Left colon (tissue), 2 donors: ENCODE measurements at regions not wholly inside any gene's neighbourhood (a gene's known extent, or its start where the extent isn't known, plus 50 kb on each side); places are given as distances from the start of the nearest gene placed in this dataset.

ENCODE experiments used
- ATAC-seq: fragments of 200-7000 bp; cut with Tn5 transposase; one replicate; pipeline ENCODE4 v1.9.1; 2020; ENCODE audit warnings: mild to moderate bottlenecking, moderate library complexity
- DNase-seq, 2 donors: peaks; one replicate each; pipeline ENCODE4 v3.0.0-alpha.2; 2020
- intact Hi-C, 2 donors: fragments of 100-400 bp; cut with DNase I in 1 of 2; cut with micrococcal nuclease in 1 of 2; formaldehyde crosslinking; loops; one replicate each; pipeline versions ENCODE4 v1.11.2 to v1.14.0; 2022; cut with DNase I, micrococcal nuclease
- donor health status: DM: no; HTN: no; CAD: no.
- donor health status: DM: yes; HTN: yes; CAD: no.

DNA sequence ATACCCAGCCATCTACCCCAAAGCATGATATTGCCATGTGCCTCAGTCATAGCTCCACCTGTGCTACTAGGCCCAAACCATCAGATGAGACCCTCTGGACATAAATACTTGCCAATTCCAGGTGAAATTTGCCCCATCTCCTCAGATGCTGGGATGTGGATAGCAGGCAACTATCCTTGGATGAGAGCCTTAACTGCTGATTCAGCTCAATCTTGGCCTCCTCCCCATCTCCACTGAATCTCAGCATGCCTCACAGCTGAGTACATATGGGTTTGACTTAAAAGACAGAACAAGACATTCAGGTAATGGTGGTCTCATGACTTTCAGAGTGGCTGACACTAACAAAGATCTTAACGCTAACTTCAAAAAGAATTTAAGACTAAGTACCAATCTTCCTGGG is 50.8 kb upstream of the KLHL13 start:
- intact Hi-C loops: no loop called here
- DNase-seq: no peak
- no peak for ATAC-seq

DNA sequence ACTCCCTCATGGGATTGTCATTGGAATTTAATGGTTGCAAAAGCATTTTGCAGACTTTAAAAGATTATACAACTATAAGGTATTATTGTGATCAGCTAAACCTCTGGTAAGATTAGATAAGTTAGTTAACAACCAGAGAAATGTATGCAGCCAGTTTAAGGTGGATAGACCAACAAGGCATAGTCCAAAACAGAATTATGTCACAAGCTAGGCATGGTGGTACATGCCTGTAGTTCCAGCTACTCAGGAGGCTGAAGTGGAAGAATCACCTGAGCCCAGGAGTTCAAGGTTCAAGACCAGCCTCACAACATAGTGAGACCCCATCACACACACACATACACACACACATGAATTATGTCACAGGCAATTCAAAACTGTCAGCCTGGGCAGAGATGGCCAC is 54.7 kb upstream of the KLHL13 start:
- intact Hi-C loops: no loop called here
- ATAC-seq (peak; percentile 48), DNase-seq (no peak)

DNA sequence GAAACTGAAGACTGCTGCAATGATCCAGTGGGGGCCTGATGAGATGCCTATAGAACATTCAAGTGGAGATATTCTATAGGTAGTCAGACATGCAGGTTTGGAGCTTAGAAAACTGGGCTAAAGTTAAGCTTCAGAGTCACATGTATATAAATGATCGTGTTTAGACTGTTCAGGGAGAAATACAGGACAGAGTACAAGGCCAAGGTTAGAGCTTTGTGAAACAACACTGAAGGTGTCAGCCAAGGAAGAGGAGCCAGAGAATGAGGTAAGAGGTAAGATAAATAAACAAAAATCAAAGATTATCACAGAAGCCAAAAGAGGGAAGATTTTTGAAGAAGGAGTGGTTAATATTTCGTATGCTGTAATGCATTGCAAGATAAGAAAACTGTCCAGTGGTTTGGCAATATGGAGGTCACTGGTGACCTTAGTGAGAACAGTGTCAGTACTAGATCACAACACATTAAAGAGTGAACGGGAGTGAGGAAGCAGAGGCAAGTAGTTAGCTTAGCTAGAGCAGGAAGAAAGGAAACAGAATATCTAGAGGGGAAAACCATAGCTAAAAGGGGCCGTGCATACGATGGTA is 58.0 kb upstream of the KLHL13 start:
- DNase-seq (no peak), ATAC-seq (no peak)
- intact Hi-C loops: no loop called here

DNA sequence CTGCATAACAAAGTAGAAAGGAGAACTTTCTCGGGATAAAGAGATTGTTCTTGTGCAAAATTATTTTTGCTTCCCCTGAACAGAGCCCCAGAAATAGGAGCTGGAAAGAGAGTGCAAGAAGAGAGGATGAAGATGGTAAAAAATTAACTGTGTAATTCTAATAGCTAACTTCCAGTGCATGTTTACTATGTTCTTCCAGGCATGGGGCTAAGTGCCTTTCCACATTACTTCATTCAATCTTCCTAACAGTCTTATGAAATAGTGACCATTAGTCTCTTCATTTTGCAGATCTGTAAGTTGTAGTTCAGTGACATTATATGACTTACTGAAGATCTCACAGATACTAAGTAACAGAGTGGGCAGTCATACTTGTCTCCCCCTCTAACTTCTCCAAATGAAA is 61.1 kb upstream of the KLHL13 start:
- no peak for DNase-seq
- intact Hi-C loops: no loop called here
- ATAC-seq: no peak

DNA sequence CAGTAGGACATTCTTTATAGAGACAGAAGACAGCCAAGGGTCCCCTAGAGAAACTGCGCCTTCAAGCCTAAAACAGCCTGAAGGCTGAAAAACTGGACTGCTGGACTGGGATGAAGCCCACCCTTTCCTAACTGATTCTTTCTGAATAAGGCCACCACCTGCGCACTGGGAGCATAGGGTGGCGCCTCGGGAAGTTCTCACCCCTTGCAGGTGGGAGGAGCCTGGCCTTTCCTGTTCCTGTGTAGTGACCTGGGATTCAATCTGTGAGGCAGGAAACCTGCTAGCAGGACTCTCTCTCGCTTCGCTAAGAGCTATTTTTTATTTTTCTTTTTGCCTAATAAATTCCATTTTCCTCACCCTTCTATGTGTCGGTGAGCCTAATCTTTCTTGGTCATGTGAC is 61.8 kb upstream of the KLHL13 start:
- no peak for ATAC-seq

DNA sequence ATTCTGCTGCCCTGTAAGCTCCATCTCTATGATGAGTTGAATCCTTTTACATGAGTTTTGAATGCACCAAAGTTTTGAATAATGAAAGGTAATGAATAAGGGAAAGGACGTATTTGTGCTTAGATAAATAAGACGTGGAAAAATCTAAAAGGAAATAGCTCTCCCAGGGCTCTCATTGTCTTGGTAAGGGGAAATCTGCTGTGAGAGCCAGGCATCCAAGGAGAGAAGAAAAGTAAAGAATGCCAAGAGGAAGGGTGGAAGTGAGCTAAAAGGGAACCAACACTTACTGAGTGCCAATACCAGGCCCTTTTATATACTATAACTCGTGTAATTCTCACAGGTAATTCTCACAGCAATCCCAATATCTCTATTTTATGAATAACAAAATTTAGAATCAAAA is 62.6 kb upstream of the KLHL13 start:
- no peak for ATAC-seq
- intact Hi-C loops: no loop called here
- DNase-seq: no peak

More for the DNA sequence above, 61.8 kb upstream of the KLHL13 start:
- intact Hi-C loops: no loop called here
- no peak for DNase-seq

DNA sequence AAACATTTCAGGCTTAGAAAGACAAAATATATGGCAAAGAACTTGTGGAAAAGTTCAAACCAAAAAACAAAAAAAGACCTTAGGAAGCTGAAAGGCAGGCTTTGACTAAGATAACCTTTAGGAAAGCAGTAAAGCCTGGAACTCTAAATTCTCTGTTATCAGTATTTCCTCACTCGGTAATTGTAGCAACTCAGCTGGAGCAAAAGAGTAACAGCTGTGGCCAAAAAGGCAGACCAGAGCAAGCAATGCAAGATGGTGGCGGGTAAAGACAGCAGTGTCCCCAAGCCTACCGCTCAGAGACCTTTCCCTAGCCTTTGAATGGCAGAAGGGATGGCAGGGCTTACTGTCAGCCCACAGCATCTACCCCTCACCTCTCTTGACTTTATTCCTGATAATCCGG is 63.1 kb upstream of the KLHL13 start:
- ATAC-seq (no peak), DNase-seq (no peak)
- intact Hi-C loops: no loop called here

DNA sequence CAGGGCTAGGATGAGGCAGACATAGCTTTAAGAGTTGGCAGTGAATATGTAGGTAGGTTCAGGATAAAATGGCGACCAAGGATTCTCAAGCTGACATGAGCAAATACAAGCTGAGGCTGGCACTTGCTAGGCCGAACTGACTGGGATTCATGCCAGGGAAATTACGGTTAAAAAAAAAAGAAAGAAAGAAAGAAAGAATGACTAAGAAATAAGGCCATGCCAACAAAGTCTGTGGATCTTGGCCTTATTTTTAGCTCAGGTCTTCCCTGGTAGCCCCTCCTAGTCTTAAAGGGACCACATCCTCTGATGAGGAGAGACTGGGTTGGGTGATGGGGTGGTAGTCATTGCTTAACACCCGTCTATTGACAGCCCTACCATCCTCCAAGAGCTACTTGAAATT is 64.4 kb upstream of the KLHL13 start:
- ATAC-seq: no peak
- intact Hi-C loops: no loop called here
- no peak for DNase-seq

DNA sequence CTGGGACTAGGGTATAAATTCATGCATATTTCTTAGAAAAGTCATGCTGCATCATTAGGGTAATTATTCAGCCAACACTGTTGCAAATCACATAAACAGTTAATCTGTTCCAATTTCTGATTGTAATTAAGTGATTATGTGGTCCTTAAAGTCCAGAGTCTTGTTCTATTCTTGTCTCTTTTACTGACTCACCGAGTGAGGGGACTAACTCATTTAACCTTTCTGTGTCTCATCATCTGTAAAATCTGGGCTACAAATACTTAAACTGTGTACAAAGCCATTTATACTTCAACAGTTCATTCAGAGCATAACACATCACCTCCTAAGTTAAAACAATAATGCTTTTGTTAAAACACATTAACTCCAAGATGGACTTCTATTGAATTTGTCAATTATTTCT is 65.4 kb upstream of the KLHL13 start:
- ATAC-seq: no peak
- intact Hi-C loops: no loop called here
- no peak for DNase-seq

DNA sequence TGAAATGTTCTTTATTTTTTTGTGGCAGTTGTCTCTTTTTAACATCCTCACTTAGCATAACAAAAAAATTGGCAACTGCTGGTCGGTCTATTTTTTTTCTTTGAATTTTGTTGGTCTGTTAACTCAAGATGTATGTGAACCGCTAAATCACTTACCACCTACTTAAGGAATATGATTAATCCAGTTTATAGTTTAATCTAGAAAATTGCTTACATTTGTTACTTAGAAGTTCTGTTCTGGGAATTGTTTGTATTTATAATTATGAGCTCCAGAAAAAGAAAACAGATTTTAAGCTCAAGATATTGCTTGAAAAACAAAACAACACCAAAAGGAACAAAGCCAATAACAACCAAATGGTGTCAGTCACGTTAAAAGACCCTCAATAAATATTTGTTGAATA is 66.1 kb upstream of the KLHL13 start:
- intact Hi-C loops: no loop called here
- ATAC-seq (no peak), DNase-seq (no peak)

DNA sequence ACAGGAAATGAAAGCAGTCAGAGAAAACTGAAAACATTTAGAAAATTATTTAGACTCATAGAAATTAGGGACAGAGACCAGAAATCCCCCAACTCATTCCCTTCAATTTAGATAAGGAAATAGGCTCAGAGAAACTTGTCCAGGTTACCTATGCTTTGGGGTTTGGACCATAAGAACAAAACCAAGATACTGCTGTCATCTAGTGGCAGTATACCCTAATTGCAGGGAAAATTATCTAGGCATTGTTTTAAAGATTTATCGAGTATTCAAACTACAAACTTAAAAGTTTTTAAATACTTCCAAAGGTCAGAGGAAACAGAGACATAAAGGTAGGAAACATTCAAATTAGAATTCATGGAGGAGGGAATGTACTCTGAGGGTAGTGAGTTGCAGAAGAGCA is 67.0 kb upstream of the KLHL13 start:
- intact Hi-C loops: no loop called here
- ATAC-seq (no peak), DNase-seq (no peak)

DNA sequence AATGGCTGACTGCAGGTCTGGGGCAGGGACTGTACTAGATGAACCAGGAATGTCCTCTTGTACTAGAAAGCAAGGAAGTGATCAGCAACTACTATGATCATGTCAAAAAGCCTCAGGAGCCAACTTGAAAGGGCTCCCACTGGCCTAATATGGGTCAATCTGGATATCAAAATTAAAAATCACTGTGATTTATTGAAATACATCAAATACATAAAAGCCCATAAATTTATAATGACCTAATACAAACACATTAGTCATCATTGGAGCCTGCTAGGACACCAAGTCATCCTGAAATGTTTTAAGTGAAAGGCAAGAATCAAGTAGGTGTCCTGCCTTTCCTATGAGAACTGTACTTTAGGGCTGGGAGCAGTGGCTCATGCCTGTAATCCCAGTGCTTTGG is 70.5 kb upstream of the KLHL13 start:
- intact Hi-C loops: no loop called here
- DNase-seq (no peak), ATAC-seq (no peak)

DNA sequence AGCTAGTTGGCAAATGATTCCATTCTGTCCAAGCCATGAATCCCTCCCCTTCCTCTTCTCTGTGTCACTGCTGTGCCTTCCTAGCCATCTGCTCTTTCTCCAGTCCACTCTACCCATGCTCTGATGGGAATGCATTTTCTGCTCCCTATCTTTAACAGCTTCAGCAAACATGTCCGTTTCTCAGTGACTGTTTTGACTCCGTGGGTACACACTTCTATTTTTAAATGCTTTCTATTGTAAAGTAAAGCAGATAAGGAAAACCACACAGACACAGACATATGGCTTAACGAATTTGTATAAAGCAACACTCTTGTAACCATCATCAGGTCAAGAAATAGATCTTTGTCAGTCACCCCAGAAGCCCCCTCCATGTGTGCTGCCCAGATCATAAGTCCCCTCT is 72.4 kb upstream of the KLHL13 start:
- no peak for ATAC-seq
- intact Hi-C loops: no loop called here
- no peak for DNase-seq

DNA sequence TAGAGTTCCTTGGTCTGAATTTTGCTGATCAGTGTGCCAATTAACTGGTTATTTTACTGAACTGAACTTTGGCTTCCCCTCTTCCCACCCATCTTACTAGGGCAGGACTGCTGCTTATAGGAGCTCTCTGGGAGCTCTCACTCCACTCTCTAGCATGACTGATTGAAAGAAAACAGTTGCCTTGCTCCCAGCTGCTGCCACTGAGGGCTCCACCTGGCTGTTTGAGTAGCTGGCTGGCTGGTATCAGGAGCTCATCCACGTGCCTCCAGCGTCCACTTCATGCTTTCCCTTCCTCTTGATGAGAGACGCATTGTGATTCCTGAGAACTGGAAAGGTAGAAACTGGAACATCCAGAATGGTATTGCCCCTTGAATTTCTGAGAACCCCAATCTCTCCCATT is 73.0 kb upstream of the KLHL13 start:
- DNase-seq (no peak), ATAC-seq (peak; percentile 52)
- intact Hi-C loops: no loop called here

DNA sequence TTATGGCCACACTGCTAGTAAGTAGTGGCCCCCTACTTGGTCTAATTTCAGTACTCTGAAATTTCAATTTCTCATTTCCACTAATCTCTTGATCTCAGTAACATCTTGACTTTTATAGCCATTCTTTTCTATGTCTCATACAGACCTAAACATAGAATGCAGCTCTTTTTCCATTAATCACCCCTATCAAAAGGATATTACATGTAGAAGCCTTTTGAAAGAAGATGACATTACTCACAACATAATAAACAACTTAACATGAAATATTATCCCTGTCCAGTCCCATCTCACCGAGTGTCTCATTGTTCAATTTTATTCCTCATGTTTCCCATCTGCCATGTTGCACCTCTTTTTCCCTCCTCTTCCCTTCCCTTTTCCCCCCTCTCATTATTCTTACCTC is 81.1 kb upstream of the KLHL13 start:
- no peak for ATAC-seq
- DNase-seq: no peak
- intact Hi-C loops: no loop called here

DNA sequence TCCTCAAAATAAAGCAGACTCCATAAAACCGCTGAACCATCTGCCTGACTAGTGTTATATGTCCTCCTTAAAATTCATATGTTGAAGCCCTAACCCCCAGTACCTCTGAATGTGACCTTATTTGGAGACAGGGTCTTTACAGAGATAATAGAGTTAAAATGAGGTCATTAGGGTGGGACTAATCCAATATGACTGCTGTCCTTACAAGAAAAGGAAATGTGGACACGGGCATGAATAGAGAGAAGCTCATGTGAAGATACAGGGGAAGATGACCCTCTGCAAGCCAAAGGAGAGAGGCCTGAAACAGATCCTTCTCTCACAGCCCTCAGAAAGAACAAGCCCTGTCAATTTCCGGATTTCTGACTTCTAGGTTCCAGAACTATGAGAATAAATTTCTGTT is 82.0 kb upstream of the KLHL13 start:
- intact Hi-C loops: no loop called here
- ATAC-seq (no peak), DNase-seq (no peak)

DNA sequence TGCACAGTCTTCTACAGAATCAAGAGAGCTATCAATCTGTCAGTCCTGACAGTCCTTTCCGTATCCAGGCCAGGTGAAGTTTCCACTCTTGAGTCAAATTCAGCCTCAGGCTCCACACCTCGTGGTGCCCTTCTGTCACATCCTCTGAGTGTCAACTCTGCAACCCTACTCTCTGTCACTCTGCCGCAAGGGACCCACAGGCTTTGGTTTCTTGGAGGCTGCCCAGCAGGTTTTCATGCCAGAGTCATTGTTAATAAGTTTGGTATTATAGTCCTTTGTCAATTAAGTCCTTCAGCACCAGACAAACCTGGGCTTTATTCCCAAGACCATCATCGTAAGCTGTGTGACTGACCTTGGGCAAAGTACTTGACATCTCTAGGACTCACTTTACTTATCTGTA is 83.4 kb upstream of the KLHL13 start:
- intact Hi-C loops: no loop called here
- ATAC-seq: no peak
- no peak for DNase-seq

DNA sequence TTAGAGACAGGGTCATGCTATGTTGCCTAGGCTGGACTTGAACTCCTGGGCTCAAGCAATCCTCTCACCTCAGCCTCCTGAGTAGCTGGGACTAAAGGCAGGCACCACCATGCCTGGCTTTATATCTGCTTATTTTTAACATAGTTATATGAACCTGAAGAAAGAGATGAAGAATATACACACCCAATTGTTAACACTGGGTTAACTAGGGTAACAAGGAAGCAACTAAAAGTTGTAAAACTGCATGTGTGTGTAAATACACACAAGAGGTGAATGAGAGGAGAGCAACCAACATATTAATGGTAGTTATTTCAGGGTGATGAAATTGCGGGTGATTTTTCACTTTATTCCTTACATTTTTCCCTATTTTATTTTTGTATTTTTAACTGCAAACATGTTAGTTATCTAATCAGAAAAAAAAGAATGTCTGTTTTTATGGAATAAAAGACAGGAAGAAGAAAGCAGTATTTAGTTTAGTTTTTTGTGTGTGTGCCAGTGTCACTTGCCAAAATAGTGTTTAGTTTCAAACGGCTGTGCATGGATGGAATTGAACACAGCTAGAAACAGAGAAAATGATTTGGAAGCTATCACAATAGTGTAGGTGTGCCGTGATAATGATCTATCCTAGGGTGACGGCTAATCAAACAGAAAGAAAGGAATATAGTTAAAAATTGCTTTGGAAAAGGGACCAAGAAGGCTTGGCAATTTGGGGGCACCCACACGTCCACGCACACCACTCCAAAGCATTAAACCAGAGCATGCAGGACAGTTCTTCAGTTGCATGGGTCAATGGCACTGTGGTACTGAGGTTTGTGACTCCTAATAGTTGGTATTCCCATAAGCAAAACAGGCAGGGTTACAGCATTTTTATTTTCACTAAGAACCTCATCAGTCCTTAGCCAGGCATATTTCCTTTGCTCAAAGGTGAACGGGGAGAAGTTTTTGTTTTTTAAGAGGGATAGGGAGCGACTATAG is 89.1 kb upstream of the KLHL13 start:
- intact Hi-C loops: no loop called here
- ATAC-seq (peak; percentile 74), DNase-seq (no peak)

DNA sequence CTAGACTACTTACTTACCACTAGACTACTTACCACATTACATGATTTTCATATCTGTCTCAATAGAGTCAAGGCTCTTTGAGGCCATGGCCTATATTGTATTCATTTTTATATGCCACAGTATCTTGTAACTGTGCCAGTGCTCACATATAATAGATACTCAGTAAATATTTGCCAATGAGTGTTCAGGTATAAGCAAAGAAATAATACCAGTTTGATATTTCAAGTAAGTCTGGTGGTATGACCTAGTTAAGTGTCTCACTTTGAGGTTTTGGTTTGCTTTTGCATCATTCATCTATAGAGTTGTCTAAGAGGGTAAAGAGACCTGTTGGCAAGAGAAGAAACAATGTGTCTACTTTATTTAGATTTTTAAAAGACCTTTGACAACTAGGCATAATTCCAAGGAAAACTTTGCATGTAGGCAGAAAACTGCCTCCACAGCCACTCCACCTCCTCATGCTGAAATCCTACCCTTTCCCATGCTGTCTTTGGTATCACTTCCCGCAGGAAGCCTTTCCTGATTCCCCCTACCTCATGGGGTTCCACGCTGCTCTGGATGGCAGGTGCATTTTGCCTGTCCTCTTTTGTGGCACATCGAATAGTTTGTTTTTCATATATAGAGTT is 91.3 kb upstream of the KLHL13 start:
- no peak for DNase-seq
- ATAC-seq: peak; percentile 66
- intact Hi-C loops: no loop called here

DNA sequence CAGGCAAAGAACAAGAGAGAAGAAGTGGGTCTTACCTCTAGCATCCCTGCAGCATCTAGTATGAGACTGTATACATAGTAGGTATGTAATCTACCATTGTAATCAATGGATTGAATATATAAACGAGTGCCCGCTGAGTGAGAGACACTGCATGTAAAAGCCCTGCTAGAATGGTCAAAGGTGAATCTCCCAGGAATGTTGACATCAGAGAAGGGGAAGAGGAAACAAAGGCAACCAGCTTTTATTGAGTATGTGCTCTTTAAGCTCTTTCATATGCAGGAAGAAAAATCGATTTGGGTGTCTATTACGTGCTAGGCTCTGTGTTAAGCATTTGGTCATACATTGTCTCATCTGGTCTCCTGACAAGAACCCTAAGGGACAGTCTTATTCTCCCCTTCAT is 91.9 kb upstream of the KLHL13 start:
- intact Hi-C loops: no loop called here
- peak; percentile 74 for ATAC-seq
- DNase-seq: no peak
